ENCODE measurements at regions not wholly inside any gene's neighbourhood (a gene's known extent, or its start where the extent isn't known, plus 50 kb on each side); places are given as distances from the start of the nearest gene placed in this dataset.
"Not testable (repeated sequence)": the region's sequence is repeated elsewhere in the genome, so short reads cannot be mapped to it uniquely, and the experiment has no call there.

GRCh38 chr1:143691971-143692529 lies 279.7 kb downstream of the FAM72C start:
- no peak for DNase-seq

- DNase-seq = no peak
Measured at GRCh38 chr1:143691400-143691891, 280.3 kb downstream of the FAM72C start.

GRCh38 chr1:143689781-143690180 lies 282.0 kb downstream of the FAM72C start:
- DNase-seq = no peak

GRCh38 chr1:143680304-143680703 lies 291.5 kb downstream of the FAM72C start:
- DNase-seq = no peak

- no peak for DNase-seq
Measured at GRCh38 chr1:143672983-143673382, 298.8 kb downstream of the FAM72C start.

GRCh38 chr1:143667730-143668129 lies 304.1 kb downstream of the FAM72C start:
- DNase-seq = no peak

- DNase-seq = no peak
Measured at GRCh38 chr1:143666851-143667250, 304.9 kb downstream of the FAM72C start.

GRCh38 chr1:143665606-143666005 lies 306.2 kb downstream of the FAM72C start:
- DNase-seq = no peak

- DNase-seq = not testable (repeated sequence)
Measured at GRCh38 chr1:143663056-143663455, 308.7 kb downstream of the FAM72C start.

- no peak for DNase-seq
Measured at GRCh38 chr1:143661418-143662101, 310.2 kb downstream of the FAM72C start.

GRCh38 chr1:143660354-143660941 lies 311.3 kb downstream of the FAM72C start:
- DNase-seq = no peak

GRCh38 chr1:143653429-143653802 lies 318.4 kb downstream of the FAM72C start:
- DNase-seq = no peak

GRCh38 chr1:143652744-143653428 lies 318.9 kb downstream of the FAM72C start:
- DNase-seq = no peak

GRCh38 chr1:143652187-143652586 lies 319.6 kb downstream of the FAM72C start:
- DNase-seq = no peak

GRCh38 chr1:143651350-143651992 lies 320.3 kb downstream of the FAM72C start:
- DNase-seq = no peak

GRCh38 chr1:143644035-143644434 lies 327.8 kb downstream of the FAM72C start:
- DNase-seq = not testable (repeated sequence)

GRCh38 chr1:143643148-143643885 lies 328.5 kb downstream of the FAM72C start:
- DNase-seq = no peak

- no peak for DNase-seq
Measured at GRCh38 chr1:143625886-143626285, 345.9 kb downstream of the FAM72C start.

- DNase-seq = no peak
Measured at GRCh38 chr1:143619851-143620250, 351.9 kb downstream of the FAM72C start.

GRCh38 chr1:143611159-143611558 lies 360.6 kb downstream of the FAM72C start:
- no peak for DNase-seq

- DNase-seq = no peak
Measured at GRCh38 chr1:143610196-143610595, 361.6 kb downstream of the FAM72C start.

GRCh38 chr1:143604887-143605286 lies 366.9 kb downstream of the FAM72C start:
- no peak for DNase-seq

- no peak for DNase-seq
Measured at GRCh38 chr1:143584508-143584907, 387.3 kb downstream of the FAM72C start.
